HG03521 (cell line): ENCODE measurements at regions not wholly inside any gene's neighbourhood (a gene's known extent, or its start where the extent isn't known, plus 50 kb on each side); places are given as distances from the start of the nearest gene placed in this dataset.
"Not testable (repeated sequence)": the region's sequence is repeated elsewhere in the genome, so short reads cannot be mapped to it uniquely, and the experiment has no call there.

Source experiments
- ATAC-seq: cut with Tn5 transposase; IDR thresholded peaks from one replicate; pipeline ENCODE4 v1.9.1; 2021; ENCODE audit warnings: mild to moderate bottlenecking, moderate library complexity; ENCODE audit not compliant: unreplicated experiment

GRCh38 chr6:12542319-12543115, 174.1 kb upstream of the PHACTR1 start:
- not testable (repeated sequence) for ATAC-seq

- no peak for ATAC-seq
These were observed 172.6 kb upstream of the PHACTR1 start for GRCh38 chr6:12543953-12544352.

GRCh38 chr6:12544821-12545565, 171.6 kb upstream of the PHACTR1 start:
- ATAC-seq = no peak

GRCh38 chr6:12545619-12546409, 170.8 kb upstream of the PHACTR1 start:
- ATAC-seq = no peak

- ATAC-seq = no peak
These were observed 170.1 kb upstream of the PHACTR1 start for GRCh38 chr6:12546410-12547002.

- no peak for ATAC-seq
These were observed 168.0 kb upstream of the PHACTR1 start for GRCh38 chr6:12548526-12548925.

- not testable (repeated sequence) for ATAC-seq
These were observed 167.1 kb upstream of the PHACTR1 start for GRCh38 chr6:12549445-12549844.

- not testable (repeated sequence) for ATAC-seq
These were observed 161.7 kb upstream of the PHACTR1 start for GRCh38 chr6:12554820-12555219.

GRCh38 chr6:12555267-12555666, 161.3 kb upstream of the PHACTR1 start:
- ATAC-seq = no peak

- ATAC-seq = no peak
These were observed 160.8 kb upstream of the PHACTR1 start for GRCh38 chr6:12555781-12556180.

GRCh38 chr6:12557765-12558164, 158.8 kb upstream of the PHACTR1 start:
- ATAC-seq = no peak

GRCh38 chr6:12560315-12560714, 156.3 kb upstream of the PHACTR1 start:
- no peak for ATAC-seq

GRCh38 chr6:12566618-12567123, 149.9 kb upstream of the PHACTR1 start:
- ATAC-seq = no peak

GRCh38 chr6:12567682-12568081, 148.9 kb upstream of the PHACTR1 start:
- no peak for ATAC-seq

GRCh38 chr6:12569646-12570045, 146.9 kb upstream of the PHACTR1 start:
- ATAC-seq = no peak

GRCh38 chr6:12570461-12571030, 146.0 kb upstream of the PHACTR1 start:
- no peak for ATAC-seq

GRCh38 chr6:12572896-12573827, 143.4 kb upstream of the PHACTR1 start:
- ATAC-seq = no peak

GRCh38 chr6:12575961-12576360, 140.6 kb upstream of the PHACTR1 start:
- ATAC-seq = no peak

GRCh38 chr6:12576389-12576788, 140.2 kb upstream of the PHACTR1 start:
- ATAC-seq = no peak
